Stimulated activated CD4-positive, alpha-beta T cell treated with anti-CD3 and anti-CD28 coated beads, Interleukin-2, amount 100 ng/mL, for 4 hours (primary cell): ENCODE measurements at regions not wholly inside any gene's neighbourhood (a gene's known extent, or its start where the extent isn't known, plus 50 kb on each side); places are given as distances from the start of the nearest gene placed in this dataset.
"Not testable (repeated sequence)": the region's sequence is repeated elsewhere in the genome, so short reads cannot be mapped to it uniquely, and the experiment has no call there.

Experiments used
- DNase-seq: peaks from one replicate; pipeline ENCODE4 v3.0.0-alpha.2; 2020; ENCODE audit warnings: low read depth

DNA sequence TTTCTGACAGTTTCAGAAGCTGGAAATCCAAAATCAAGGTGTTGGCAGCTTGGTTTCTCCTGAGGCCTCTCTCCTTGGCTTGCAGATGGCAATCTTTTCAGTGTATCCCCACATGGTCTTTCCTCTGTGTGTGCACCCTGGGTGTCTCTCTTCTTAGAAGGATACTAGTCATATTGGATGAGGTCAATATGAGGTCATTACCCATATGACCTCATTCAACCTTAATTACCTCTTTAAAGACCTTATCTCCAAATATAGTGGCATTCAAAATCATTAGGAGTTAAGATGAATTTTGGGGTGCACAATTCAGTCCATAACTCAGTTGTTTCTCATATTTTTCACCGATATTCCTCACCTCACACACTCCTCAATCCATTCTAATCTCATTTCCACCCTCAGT, 92.4 kb upstream of the TGM3 start:
- no peak for DNase-seq

GRCh38 chr20:2204021-2204420, 91.8 kb upstream of the TGM3 start:
- DNase-seq: no peak

- DNase-seq: peak; percentile 89
These were observed 88.6 kb upstream of the TGM3 start for GRCh38 chr20:2206957-2207769.

DNA sequence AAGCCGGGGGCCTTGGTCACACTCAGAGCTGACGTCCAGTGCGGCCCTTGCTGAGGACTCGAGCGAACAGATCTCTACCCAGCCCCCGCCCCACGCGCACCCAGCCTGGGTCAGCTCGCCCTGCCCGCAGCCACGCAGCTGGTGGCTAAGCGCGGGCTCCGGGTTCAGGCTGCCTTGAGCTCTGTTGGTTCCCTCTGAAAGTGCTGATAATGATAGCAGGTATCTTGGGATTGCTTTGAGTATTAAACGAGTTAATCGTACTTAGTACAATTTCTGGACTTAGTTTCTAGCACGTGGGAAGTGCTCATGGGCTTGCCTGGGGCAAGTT, 88.1 kb upstream of the TGM3 start:
- no peak for DNase-seq

DNA sequence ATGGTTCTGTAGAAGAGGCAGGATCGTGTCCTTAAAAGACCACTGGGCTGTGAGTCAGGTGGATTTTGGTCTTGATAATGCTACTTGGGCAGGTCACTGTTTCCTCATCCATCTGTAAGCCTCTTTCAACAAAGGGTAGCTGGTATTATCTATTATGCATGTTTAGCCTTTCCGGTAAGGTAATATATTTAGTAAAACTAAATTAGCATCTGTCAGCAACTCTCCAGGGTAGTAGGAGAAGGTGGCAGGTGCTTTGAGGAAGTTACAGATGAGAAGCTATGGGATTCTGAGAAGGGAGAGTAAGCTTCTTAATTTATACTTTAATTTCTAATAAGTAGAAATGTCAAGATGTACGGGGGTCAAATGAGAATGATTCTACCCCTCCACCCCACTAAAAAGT, 86.9 kb upstream of the TGM3 start:
- no peak for DNase-seq

- DNase-seq: no peak
These were observed 84.9 kb upstream of the TGM3 start for GRCh38 chr20:2210646-2211552.

DNA sequence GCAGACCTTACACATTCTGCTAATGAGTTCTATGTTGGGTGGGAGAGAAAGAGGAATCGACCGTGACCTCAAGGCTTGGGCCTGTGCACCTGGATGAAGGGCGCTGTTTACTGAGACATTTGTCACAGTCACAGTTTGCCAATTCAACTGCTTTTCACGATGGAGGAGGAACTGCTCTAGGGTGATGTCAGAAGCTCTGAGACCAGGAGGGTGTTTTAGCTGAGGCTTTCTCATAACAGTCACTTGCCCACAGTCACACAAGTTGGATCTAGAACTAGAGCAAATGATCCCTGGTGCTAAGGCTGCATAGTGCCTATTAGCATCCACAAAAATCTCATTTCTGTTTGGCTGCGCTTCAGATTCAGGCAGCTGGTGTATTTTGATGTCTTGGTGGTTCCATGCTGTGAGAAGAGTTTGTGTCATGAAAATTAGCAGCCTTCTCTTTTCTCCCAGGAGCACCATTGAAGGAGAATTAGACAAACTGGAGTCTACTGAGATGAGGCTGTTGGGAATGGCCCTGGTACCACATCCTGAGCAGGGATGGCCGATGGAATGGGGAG, 83.3 kb upstream of the TGM3 start:
- DNase-seq: no peak

- DNase-seq: no peak
These were observed 82.4 kb upstream of the TGM3 start for GRCh38 chr20:2213401-2213800.

- DNase-seq: peak; percentile 31
These were observed 77.8 kb upstream of the TGM3 start for GRCh38 chr20:2217857-2218539.

DNA sequence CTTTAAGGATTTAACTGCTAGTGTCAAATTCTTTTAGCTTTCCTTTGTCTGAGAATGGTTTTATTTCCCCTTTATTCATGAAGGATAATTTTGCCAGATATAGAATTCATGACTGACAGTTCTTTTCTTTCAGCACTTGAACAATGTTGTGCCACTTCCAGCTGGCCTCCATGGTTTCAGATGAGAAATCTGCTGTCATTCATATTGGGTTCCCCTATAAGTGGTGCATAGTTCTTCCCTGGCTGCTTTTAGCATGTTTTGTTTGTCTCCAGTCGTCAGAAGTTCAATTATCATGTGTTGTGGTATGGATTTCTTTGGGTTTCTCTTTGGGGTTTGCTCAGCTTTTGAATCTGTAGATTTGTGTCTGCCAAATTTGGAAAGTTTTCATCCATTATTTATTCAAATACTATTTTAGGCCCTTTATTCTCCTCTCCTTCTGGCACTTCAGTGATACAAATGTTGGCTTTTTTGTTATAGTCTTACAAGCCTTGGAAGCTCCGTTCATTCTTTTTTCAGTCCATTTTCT, 76.3 kb upstream of the TGM3 start:
- DNase-seq: no peak

DNA sequence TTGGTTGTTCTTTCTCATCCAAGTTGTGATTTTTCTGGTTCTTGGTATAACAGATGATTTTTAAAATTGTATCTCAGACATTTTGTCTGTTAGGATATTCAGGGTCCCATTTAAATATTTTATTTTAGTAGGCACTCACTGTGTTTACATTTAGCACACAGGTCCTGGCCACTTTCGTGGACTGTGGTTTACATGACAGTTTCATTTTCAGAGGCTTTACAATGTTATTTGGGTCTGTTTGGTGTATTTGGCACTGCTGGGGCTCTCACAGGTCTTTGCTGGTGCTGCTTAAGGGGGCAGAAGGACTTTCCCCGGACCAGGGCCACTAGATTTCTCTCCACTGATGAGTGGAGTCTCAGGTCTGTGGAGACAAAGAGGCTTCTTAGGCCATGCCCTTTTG, 75.5 kb upstream of the TGM3 start:
- no peak for DNase-seq

DNA sequence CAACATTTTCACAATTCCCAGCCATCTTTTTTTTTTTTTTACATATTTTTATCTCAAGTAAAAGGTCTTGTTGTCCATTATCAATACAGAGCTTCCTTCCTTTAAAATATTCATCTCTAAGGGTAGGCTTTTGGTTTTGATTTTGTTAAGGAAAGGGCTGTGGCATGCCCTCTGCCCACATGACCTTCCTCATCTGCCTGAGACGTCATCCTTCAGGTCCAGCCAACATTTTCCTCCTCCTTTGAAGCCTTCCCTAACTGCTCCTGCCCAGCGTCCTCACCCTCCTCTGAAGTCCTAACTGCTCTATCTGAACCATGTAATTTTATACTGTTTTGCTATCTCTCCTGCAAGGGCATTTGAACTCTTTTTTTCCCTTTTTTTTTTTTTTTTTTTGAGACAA, 73.9 kb upstream of the TGM3 start:
- DNase-seq: no peak

GRCh38 chr20:2223558-2224367, 72.0 kb upstream of the TGM3 start:
- no peak for DNase-seq

GRCh38 chr20:2224368-2224639, 71.5 kb upstream of the TGM3 start:
- no peak for DNase-seq

DNA sequence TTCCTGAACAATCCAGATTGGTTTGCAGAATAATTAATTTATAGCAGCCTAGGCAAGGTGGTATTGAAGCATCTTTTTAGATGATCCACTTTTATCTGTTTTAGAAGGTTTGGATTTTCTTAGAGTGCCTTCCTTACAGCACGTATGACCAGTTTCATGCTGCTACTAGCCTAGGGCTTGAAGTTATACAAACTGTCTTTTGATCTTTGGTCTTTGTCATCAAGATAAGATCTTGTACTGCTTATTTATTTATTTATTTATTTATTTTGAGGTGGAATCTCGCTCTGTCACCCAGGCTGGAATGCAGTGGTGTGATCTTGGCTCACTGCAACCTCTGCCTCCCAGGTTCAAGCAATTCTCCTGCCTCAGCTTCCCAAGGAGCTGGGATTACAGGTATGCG, 68.5 kb upstream of the TGM3 start:
- not testable (repeated sequence) for DNase-seq

GRCh38 chr20:2227861-2228260, 67.9 kb upstream of the TGM3 start:
- DNase-seq: no peak

- no peak for DNase-seq
These were observed 66.9 kb upstream of the TGM3 start for GRCh38 chr20:2228926-2229325.

GRCh38 chr20:2230726-2231488, 64.9 kb upstream of the TGM3 start:
- DNase-seq: no peak

GRCh38 chr20:2231701-2232100, 64.1 kb upstream of the TGM3 start:
- no peak for DNase-seq

DNA sequence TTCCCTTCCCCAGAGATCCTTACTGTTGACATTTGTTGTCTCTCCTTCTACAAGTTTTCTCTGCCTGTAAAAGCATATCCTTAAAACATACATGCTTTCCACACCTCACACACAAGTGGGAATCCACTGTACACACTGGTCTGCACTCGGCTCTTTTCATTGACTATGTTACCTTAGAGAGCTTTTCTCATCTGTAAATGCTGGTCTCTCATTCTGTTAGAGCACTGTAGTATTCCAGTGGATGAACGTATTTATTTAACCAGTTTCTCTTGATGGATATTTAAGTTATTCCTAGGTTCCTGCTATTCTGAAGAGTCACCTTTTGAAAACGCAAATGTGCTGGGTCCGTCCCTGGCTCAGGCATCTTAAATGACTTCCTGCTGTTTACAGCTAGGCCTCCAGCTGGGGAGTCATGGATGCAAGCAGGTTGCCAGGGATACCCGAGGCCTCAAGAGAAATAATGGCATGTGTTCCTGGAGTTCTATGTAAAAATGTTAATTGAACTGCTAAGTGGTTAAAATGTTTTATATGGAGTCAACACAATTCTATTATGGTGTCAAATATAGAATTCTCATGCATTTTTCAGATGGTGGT, 61.1 kb upstream of the TGM3 start:
- DNase-seq: no peak

DNA sequence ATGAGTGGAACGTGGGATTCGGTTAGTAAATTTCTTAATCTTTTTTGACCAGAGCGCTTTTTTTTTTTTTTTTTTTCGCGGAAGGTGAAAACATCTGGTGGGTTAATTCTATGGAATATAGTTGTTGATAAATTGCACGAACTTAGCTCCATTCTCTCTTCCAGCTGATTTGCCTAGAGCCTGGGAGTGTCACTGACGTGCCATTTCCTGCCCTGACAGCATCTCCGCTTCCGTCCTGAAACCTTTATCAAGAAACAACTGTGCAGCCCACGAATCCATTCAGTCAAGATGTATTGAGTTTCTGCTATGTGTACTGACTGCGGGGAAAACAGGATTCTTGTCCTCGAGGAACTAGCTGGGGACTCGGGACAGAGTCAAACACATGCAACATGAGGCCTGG, 59.5 kb upstream of the TGM3 start:
- no peak for DNase-seq
